ENCODE measurements at regions not wholly inside any gene's neighbourhood (a gene's known extent, or its start where the extent isn't known, plus 50 kb on each side); places are given as distances from the start of the nearest gene placed in this dataset.

- H3K4me3 ChIP-seq (ENCODE audit: low read depth, low read length): no peak overlapping the region
- H3K9me3 ChIP-seq (ENCODE audit: control insufficient read depth, insufficient read depth, low read depth, low read length): no peaks in the 10 kb centered on the region
- H3K4me1 ChIP-seq (ENCODE audit: control insufficient read depth, insufficient read depth, low read length): no peaks in the 10 kb centered on the region
- POLR2A ChIA-PET: no interaction called here
- TF ChIP-seq ZNF354C (tag by site-specific recombination; IDR thresholded peaks at IDR 0.05; ENCODE audit: borderline replicate concordance, low read depth) (no peak), ZNF830 (tag by site-specific recombination; IDR thresholded peaks at IDR 0.05; ENCODE audit: low read depth) (no peak), ZNF704 (tag by site-specific recombination; IDR thresholded peaks at IDR 0.05) (no peak), ZNF560 (tag by site-specific recombination; IDR thresholded peaks at IDR 0.05; ENCODE audit: borderline replicate concordance) (no peak), ZNF23 (tag by site-specific recombination; IDR thresholded peaks at IDR 0.05; ENCODE audit: borderline replicate concordance) (no peak), ZNF404 (tag by site-specific recombination; IDR thresholded peaks at IDR 0.05) (no peak), HIC1 (tag by site-specific recombination; IDR thresholded peaks at IDR 0.05) (no peak), ZNF596 (tag by site-specific recombination; IDR thresholded peaks at IDR 0.05) (no peak)
- CTCF ChIA-PET: interaction anchor here (0.5 kb wide), 1 partner anchor 89 kb away, joined by 4 read pairs; no protein-coding TSS in a partner anchor
- H3K27ac ChIP-seq (ENCODE audit: extremely low read depth, low read depth, low read length): no peak overlapping the region
- H3K36me3 ChIP-seq (ENCODE audit: control insufficient read depth in 2 of 2, insufficient read depth in 1 of 2, low read length in 2 of 2): no peaks in the 10 kb centered on the region
These were observed 170.5 kb upstream of the ADO start for GRCh38 chr10:62633976-62634375.

- H3K9me3 ChIP-seq (ENCODE audit: control insufficient read depth, insufficient read depth, low read depth, low read length): no peaks in the 10 kb centered on the region
- CTCF ChIA-PET: interaction anchor here (0.6 kb wide), 1 partner anchor 1593 kb away, joined by 3 read pairs; no protein-coding TSS in a partner anchor
- H3K36me3 ChIP-seq (ENCODE audit: control insufficient read depth in 2 of 2, insufficient read depth in 1 of 2, low read length in 2 of 2): no peaks in the 10 kb centered on the region
- H3K4me1 ChIP-seq (ENCODE audit: control insufficient read depth, insufficient read depth, low read length): no peaks in the 10 kb centered on the region
- H3K27ac ChIP-seq (ENCODE audit: extremely low read depth, low read depth, low read length): no peak overlapping the region
- no peak overlapping the region for H3K4me3 ChIP-seq (ENCODE audit: low read depth, low read length)
- POLR2A ChIA-PET: no interaction called here
- TF ChIP-seq ZNF2 (tag by site-specific recombination; IDR thresholded peaks at IDR 0.05) (no peak), ZNF423 (tag by site-specific recombination; IDR thresholded peaks at IDR 0.05) (no peak), ZNF26 (tag by site-specific recombination; IDR thresholded peaks at IDR 0.05) (no peak), GLIS1 (tag by site-specific recombination; IDR thresholded peaks at IDR 0.05) (no peak), ZNF701 (tag by site-specific recombination; IDR thresholded peaks at IDR 0.05) (no peak), ZNF514 (tag by site-specific recombination; IDR thresholded peaks at IDR 0.05) (no peak), TSHZ1 (tag by site-specific recombination; IDR thresholded peaks at IDR 0.05; ENCODE audit: borderline replicate concordance) (no peak)
These were observed 169.9 kb upstream of the ADO start for GRCh38 chr10:62634576-62634975.
